B cell (primary cell): ENCODE measurements at regions not wholly inside any gene's neighbourhood (a gene's known extent, or its start where the extent isn't known, plus 50 kb on each side); places are given as distances from the start of the nearest gene placed in this dataset.
A peak's percentile ranks its signal among the peaks of the same experiment; 100 is the strongest.

Source experiments
- ATAC-seq: fragments of 200-7000 bp; cut with Tn5 transposase; one replicate; pipeline ENCODE4 v1.10.0; 2021; ENCODE audit warnings: low read depth, mild to moderate bottlenecking, moderate number of reproducible peaks, moderate library complexity
- CTCF ChIA-PET: fragments of 350-600 bp; sonication (Branson Sonifier 250); formaldehyde crosslinking; loops from one replicate; lab custom pipeline; 2021; ENCODE audit warnings: antibody characterized with exemption, inconsistent platforms; lab: Charles Lee
- POLR2A ChIA-PET: fragments of 350-600 bp; sonication (Branson Sonifier 250); formaldehyde crosslinking; loops from one replicate; lab custom pipeline; 2021; ENCODE audit warnings: antibody characterized with exemption; lab: Charles Lee
- DNase-seq: peaks from one replicate; pipeline ENCODE4 v3.0.0; 2013
- H2AFZ ChIP-seq: 2 replicates; pipeline ENCODE4 v1.6.1; 2012; ENCODE audit warnings: mild to moderate bottlenecking, low read depth, low read length; ENCODE audit not compliant: insufficient read depth, poor library complexity, severe bottlenecking
- H3K27ac ChIP-seq, 2 donors: 1 replicate in 1 of 2; 2 replicates in 1 of 2; pipeline ENCODE4 v1.5.1; 2012 to 2013; ENCODE audit warnings: low read length in 2 of 2, mild to moderate bottlenecking in 2 of 2, moderate library complexity in 1 of 2
- H3K27me3 ChIP-seq, 4 experiments: fragments of 200-600 bp in 1 of 4; sonication (generic) in 1 of 4; replicated peaks in 1 of 4; 1 replicate in 2 of 4; 2 replicates in 2 of 4; pipeline versions ENCODE4 v1.6.1 to v1.7.0; 2013 to 2016; ENCODE audit warnings: low read length in 3 of 4, mild to moderate bottlenecking in 2 of 4, mixed read lengths in 1 of 4, moderate library complexity in 1 of 4; ENCODE audit not compliant: insufficient read depth in 4 of 4, control insufficient read depth in 3 of 4; ENCODE audit errors: control extremely low read depth in 1 of 4
- H3K36me3 ChIP-seq, 2 experiments: replicated peaks in 1 of 2; 1 replicate in 1 of 2; 2 replicates in 1 of 2; pipeline versions ENCODE4 v1.6.1 to v1.7.1; 2013; ENCODE audit warnings: low read length in 1 of 2; ENCODE audit not compliant: insufficient read depth in 2 of 2, control insufficient read depth in 1 of 2; ENCODE audit errors: control extremely low read depth in 1 of 2, extremely low read depth in 1 of 2
- H3K4me1 ChIP-seq, 2 donors: fragments of 200-600 bp in 1 of 2; sonication (generic) in 1 of 2; 1 replicate in 1 of 2; 2 replicates in 1 of 2; pipeline versions ENCODE4 v1.5.1 to v1.6.1; 2013 to 2017; ENCODE audit warnings: low read length in 2 of 2; ENCODE audit not compliant: control insufficient read depth in 2 of 2, insufficient read depth in 2 of 2
- H3K4me2 ChIP-seq: replicated peaks from 2 replicates; pipeline ENCODE3; 2012; ENCODE audit warnings: mild to moderate bottlenecking, low read depth, low read length; ENCODE audit not compliant: poor library complexity, severe bottlenecking
- H3K4me3 ChIP-seq, 5 experiments: fragments of 200-600 bp in 1 of 5; sonication (generic) in 1 of 5; 1 replicate in 3 of 5; 2 replicates in 2 of 5; pipeline versions ENCODE4 v1.5.1 to v1.7.0; 2011 to 2016; ENCODE audit warnings: low read length in 4 of 5, mild to moderate bottlenecking in 4 of 5, low read depth in 2 of 5, control low read depth in 1 of 5, moderate library complexity in 1 of 5; ENCODE audit not compliant: insufficient read depth in 1 of 5; ENCODE audit errors: control extremely low read depth in 1 of 5, extremely low read depth in 1 of 5
- H3K79me2 ChIP-seq: fragments of 200-600 bp; sonication (generic); one replicate; pipeline ENCODE4 v1.6.0; 2016; ENCODE audit warnings: low read length; ENCODE audit not compliant: control insufficient read depth, insufficient read depth
- H3K9ac ChIP-seq: fragments of 200-600 bp; sonication (generic); 2 replicates; pipeline ENCODE4 v1.6.1; 2017; ENCODE audit warnings: mild to moderate bottlenecking, low read length, moderate library complexity
- H3K9me3 ChIP-seq, 3 donors: one replicate each; pipeline versions ENCODE4 v1.6.1 to v1.7.1; 2013; ENCODE audit warnings: low read length in 2 of 3; ENCODE audit not compliant: control insufficient read depth in 2 of 3, insufficient read depth in 1 of 3; ENCODE audit errors: control extremely low read depth in 1 of 3
- H4K20me1 ChIP-seq: 2 replicates; pipeline ENCODE4 v1.6.0; 2012; ENCODE audit warnings: mild to moderate bottlenecking, low read length; ENCODE audit not compliant: insufficient read depth, control insufficient read depth, poor library complexity, severe bottlenecking
- H3K27ac Mint-ChIP-seq: one replicate; pipeline ENCODE4 v1.8.0; 2021; ENCODE audit warnings: mixed read lengths
- H3K27me3 Mint-ChIP-seq: one replicate; pipeline ENCODE4 v1.8.0; 2021; ENCODE audit warnings: mixed read lengths
- H3K4me1 Mint-ChIP-seq: one replicate; pipeline ENCODE4 v1.8.0; 2021; ENCODE audit warnings: mixed read lengths
- H3K4me3 Mint-ChIP-seq: one replicate; pipeline ENCODE4 v1.8.0; 2021; ENCODE audit warnings: mixed read lengths
- H3K9me3 Mint-ChIP-seq: one replicate; pipeline ENCODE4 v1.8.0; 2022; ENCODE audit warnings: mixed read lengths; ENCODE audit not compliant: insufficient read depth
- EZH2 ChIP-seq: IDR thresholded peaks from 2 replicates; pipeline ENCODE4 v1.6.1; 2012; ENCODE audit warnings: borderline replicate concordance, low read depth, mild to moderate bottlenecking, moderate library complexity, low read length; ENCODE audit not compliant: insufficient read depth, poor library complexity, severe bottlenecking
- WGBS: methylation state at CpG from one replicate; pipeline ENCODE4 v1.1.5; 2013; ENCODE audit warnings: missing lambda C conversion rate; ENCODE audit not compliant: insufficient coverage; 5-methylcytosine and 5-hydroxymethylcytosine counted together
- intact Hi-C: fragments of 100-400 bp; cut with micrococcal nuclease; formaldehyde crosslinking; loops from one replicate; pipeline ENCODE4 v1.10.0; 2022
- TF ChIP-seq, protein P1 (sequence below): fragments of 200-600 bp; IDR thresholded peaks from one replicate; pipeline ENCODE4 v1.8.0; 2022; ENCODE audit warnings: antibody characterized with exemption, mild to moderate bottlenecking

DNA sequence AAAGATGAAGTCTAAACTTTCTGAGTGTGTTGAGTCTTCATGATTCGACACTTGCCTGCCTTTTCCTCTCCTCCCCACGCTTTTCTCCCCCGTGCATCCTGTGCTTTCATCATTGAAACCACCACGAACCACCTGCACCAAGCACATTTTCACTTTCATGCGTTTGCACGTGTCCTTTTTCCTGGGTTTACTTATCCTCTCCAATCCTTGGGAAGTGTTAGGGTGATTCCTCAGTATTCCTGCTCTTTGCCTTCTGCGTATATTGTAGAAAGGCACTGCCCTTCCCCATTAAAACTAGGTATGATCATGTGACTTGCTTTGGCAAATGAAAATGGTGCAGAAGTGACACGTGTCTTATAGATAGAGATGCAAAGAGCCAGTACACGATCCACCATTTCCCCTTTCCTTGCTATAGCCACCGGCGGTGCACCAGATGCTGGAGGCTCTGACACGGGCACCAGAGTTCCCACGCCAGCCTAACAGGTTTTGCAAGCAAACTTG, 106.6 kb downstream of the BRMS1L start:
- Histone ChIP-seq H4K20me1 (no peaks in the 10 kb centered on the region), H2AFZ (peak overlapping the region; percentile 50), H3K36me3 (no peaks in the 10 kb centered on the region), H3K4me3 (peak overlapping the region in 1 of 5 experiments; percentile 25), H3K4me2 (peak overlapping the region; percentile 42), H3K9ac (no peak overlapping the region), H3K4me1 (no peaks in the 10 kb centered on the region), H3K79me2 (no peaks in the 10 kb centered on the region), H3K27me3 (no peaks in the 10 kb centered on the region), H3K27ac (no peak overlapping the region), H3K9me3 (no peaks in the 10 kb centered on the region)
- no peak for TF ChIP-seq EZH2
- TF ChIP-seq, protein P1, sequence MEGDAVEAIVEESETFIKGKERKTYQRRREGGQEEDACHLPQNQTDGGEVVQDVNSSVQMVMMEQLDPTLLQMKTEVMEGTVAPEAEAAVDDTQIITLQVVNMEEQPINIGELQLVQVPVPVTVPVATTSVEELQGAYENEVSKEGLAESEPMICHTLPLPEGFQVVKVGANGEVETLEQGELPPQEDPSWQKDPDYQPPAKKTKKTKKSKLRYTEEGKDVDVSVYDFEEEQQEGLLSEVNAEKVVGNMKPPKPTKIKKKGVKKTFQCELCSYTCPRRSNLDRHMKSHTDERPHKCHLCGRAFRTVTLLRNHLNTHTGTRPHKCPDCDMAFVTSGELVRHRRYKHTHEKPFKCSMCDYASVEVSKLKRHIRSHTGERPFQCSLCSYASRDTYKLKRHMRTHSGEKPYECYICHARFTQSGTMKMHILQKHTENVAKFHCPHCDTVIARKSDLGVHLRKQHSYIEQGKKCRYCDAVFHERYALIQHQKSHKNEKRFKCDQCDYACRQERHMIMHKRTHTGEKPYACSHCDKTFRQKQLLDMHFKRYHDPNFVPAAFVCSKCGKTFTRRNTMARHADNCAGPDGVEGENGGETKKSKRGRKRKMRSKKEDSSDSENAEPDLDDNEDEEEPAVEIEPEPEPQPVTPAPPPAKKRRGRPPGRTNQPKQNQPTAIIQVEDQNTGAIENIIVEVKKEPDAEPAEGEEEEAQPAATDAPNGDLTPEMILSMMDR: no peak
- Mint-ChIP-seq H3K4me1 (peaks cover 7% of the 10 kb centered on the region), H3K9me3 (no peaks in the 10 kb centered on the region), H3K27me3 (peaks cover 7% of the 10 kb centered on the region), H3K4me3 (peak overlapping the region; percentile 60), H3K27ac (no peak overlapping the region)
- ATAC-seq (no peak), DNase-seq (no peak)
- WGBS: 0% methylated on average over 2 of the region's 13 CpGs
- intact Hi-C loops: no loop called here
- ChIA-PET POLR2A (no interaction called here), CTCF (no interaction called here)

GRCh38 chr14:35932136-35932535, 106.0 kb downstream of the BRMS1L start:
- Histone ChIP-seq H3K4me1 (no peaks in the 10 kb centered on the region), H3K27ac (no peak overlapping the region), H3K79me2 (no peaks in the 10 kb centered on the region), H4K20me1 (no peaks in the 10 kb centered on the region), H3K9me3 (no peaks in the 10 kb centered on the region), H2AFZ (peak overlapping the region; percentile 50), H3K4me2 (no peak overlapping the region), H3K27me3 (no peaks in the 10 kb centered on the region), H3K4me3 (no peak overlapping the region), H3K9ac (no peak overlapping the region), H3K36me3 (no peaks in the 10 kb centered on the region)
- TF ChIP-seq, protein P1: no peak
- TF ChIP-seq EZH2: no peak
- Mint-ChIP-seq H3K27ac (no peak overlapping the region), H3K27me3 (peaks cover 5% of the 10 kb centered on the region), H3K4me1 (peaks cover 7% of the 10 kb centered on the region), H3K4me3 (no peak overlapping the region), H3K9me3 (no peaks in the 10 kb centered on the region)
- ChIA-PET POLR2A (no interaction called here), CTCF (no interaction called here)
- intact Hi-C loops: no loop called here
- no peak for ATAC-seq
- DNase-seq: no peak
